HEK293 (cell line): ENCODE measurements at regions not wholly inside any gene's neighbourhood (a gene's known extent, or its start where the extent isn't known, plus 50 kb on each side); places are given as distances from the start of the nearest gene placed in this dataset.
A peak's percentile ranks its signal among the peaks of the same experiment; 100 is the strongest.

Experiments used
- CTCF ChIA-PET: fragments of 350-600 bp; formaldehyde crosslinking; extraction: SDS; loops from one replicate; lab custom pipeline; 2021; ENCODE audit warnings: antibody characterized with exemption; lab: Yijun Ruan, JAX
- POLR2A ChIA-PET: fragments of 300-600 bp; formaldehyde crosslinking; extraction: SDS; loops from one replicate; lab custom pipeline; 2020; ENCODE audit warnings: antibody characterized with exemption, inconsistent platforms; lab: Yijun Ruan, JAX
- H3K27ac ChIP-seq: fragments of 200-500 bp; sonication (Bioruptor generic); 2 replicates; pipeline ENCODE4 v1.5.1; 2014; ENCODE audit warnings: low read depth, low read length, control low read depth, inconsistent platforms; ENCODE audit errors: extremely low read depth
- H3K36me3 ChIP-seq, 2 experiments: fragments of 200-500 bp in 1 of 2; sonication (Bioruptor generic) in 1 of 2; 1 replicate in 1 of 2; 2 replicates in 1 of 2; pipeline ENCODE4 v1.5.1; 2014 to 2017; ENCODE audit warnings: inconsistent platforms in 2 of 2, low read length in 2 of 2; ENCODE audit not compliant: control insufficient read depth in 2 of 2, insufficient read depth in 1 of 2
- H3K4me1 ChIP-seq: fragments of 200-500 bp; sonication (Bioruptor generic); 2 replicates; pipeline ENCODE4 v1.5.1; 2014; ENCODE audit warnings: mild to moderate bottlenecking, low read length, inconsistent platforms; ENCODE audit not compliant: control insufficient read depth, insufficient read depth
- H3K4me3 ChIP-seq: 2 replicates; pipeline ENCODE4 v1.5.1; 2011; ENCODE audit warnings: low read depth, mild to moderate bottlenecking, control low read depth, low read length, moderate library complexity
- H3K9me3 ChIP-seq: fragments of 200-500 bp; sonication (Bioruptor generic); 2 replicates; pipeline ENCODE4 v1.5.1; 2014; ENCODE audit warnings: low read depth, low read length, inconsistent platforms; ENCODE audit not compliant: control insufficient read depth, insufficient read depth
- GLIS2 ChIP-seq: fragments of 450-650 bp; formaldehyde crosslinking; IDR thresholded peaks from 2 replicates; pipeline ENCODE4 v1.5.1; 2016; ENCODE audit warnings: missing biosample characterization, missing genetic modification characterization
- IKZF3 ChIP-seq: fragments of 450-650 bp; IDR thresholded peaks from 2 replicates; pipeline ENCODE4 v1.5.0; 2018; ENCODE audit warnings: missing biosample characterization, mild to moderate bottlenecking, missing genetic modification characterization, moderate library complexity
- KLF1 ChIP-seq: fragments of 450-650 bp; formaldehyde crosslinking; IDR thresholded peaks from 2 replicates; pipeline ENCODE4 v1.5.1; 2016; ENCODE audit warnings: missing biosample characterization, missing genetic modification characterization
- KLF8 ChIP-seq: fragments of 450-650 bp; formaldehyde crosslinking; IDR thresholded peaks from 2 replicates; pipeline ENCODE4 v1.5.1; 2016; ENCODE audit warnings: missing biosample characterization, missing genetic modification characterization
- SCRT1 ChIP-seq: fragments of 450-650 bp; formaldehyde crosslinking; IDR thresholded peaks from 2 replicates; pipeline ENCODE4 v1.5.1; 2016; ENCODE audit warnings: missing biosample characterization, missing genetic modification characterization, borderline replicate concordance
- ZBTB17 ChIP-seq: fragments of 450-650 bp; formaldehyde crosslinking; IDR thresholded peaks from 2 replicates; pipeline ENCODE4 v1.5.1; 2016; ENCODE audit warnings: missing biosample characterization, missing genetic modification characterization
- ZIC2 ChIP-seq: fragments of 450-650 bp; formaldehyde crosslinking; IDR thresholded peaks from 2 replicates; pipeline ENCODE4 v1.5.1; 2016; ENCODE audit warnings: missing biosample characterization, missing genetic modification characterization
- ZNF10 ChIP-seq: fragments of 450-650 bp; formaldehyde crosslinking; IDR thresholded peaks from 2 replicates; pipeline ENCODE4 v1.5.1; 2017; ENCODE audit warnings: missing biosample characterization, missing genetic modification characterization
- ZNF133 ChIP-seq: fragments of 450-650 bp; formaldehyde crosslinking; IDR thresholded peaks from 2 replicates; pipeline ENCODE4 v1.5.1; 2016; ENCODE audit warnings: missing biosample characterization, missing genetic modification characterization
- ZNF140 ChIP-seq: fragments of 450-650 bp; formaldehyde crosslinking; IDR thresholded peaks from 2 replicates; pipeline ENCODE4 v1.5.1; 2016; ENCODE audit warnings: missing biosample characterization, missing genetic modification characterization
- ZNF18 ChIP-seq: fragments of 450-650 bp; formaldehyde crosslinking; IDR thresholded peaks from 2 replicates; pipeline ENCODE4 v1.5.1; 2016; ENCODE audit warnings: missing biosample characterization, missing genetic modification characterization
- ZNF311 ChIP-seq: fragments of 450-650 bp; formaldehyde crosslinking; IDR thresholded peaks from 2 replicates; pipeline ENCODE4 v1.5.1; 2017; ENCODE audit warnings: missing biosample characterization, missing genetic modification characterization, borderline replicate concordance
- ZNF391 ChIP-seq: fragments of 450-650 bp; formaldehyde crosslinking; IDR thresholded peaks from 2 replicates; pipeline ENCODE4 v1.5.1; 2016; ENCODE audit warnings: low read depth, missing biosample characterization, missing genetic modification characterization, borderline replicate concordance
- ZNF473 ChIP-seq: fragments of 450-650 bp; formaldehyde crosslinking; IDR thresholded peaks from 2 replicates; pipeline ENCODE4 v1.5.1; 2017; ENCODE audit warnings: missing biosample characterization, missing genetic modification characterization
- ZNF555 ChIP-seq: fragments of 450-650 bp; formaldehyde crosslinking; conservative IDR thresholded peaks from 2 replicates; pipeline ENCODE4 v1.5.1; 2017; ENCODE audit warnings: missing biosample characterization, mild to moderate bottlenecking, missing genetic modification characterization, inconsistent platforms
- ZNF610 ChIP-seq: fragments of 450-650 bp; formaldehyde crosslinking; IDR thresholded peaks from 2 replicates; pipeline ENCODE4 v1.5.1; 2016; ENCODE audit warnings: missing biosample characterization, missing genetic modification characterization, borderline replicate concordance
- ZNF658 ChIP-seq: fragments of 450-650 bp; formaldehyde crosslinking; IDR thresholded peaks from 2 replicates; pipeline ENCODE4; 2016; ENCODE audit warnings: missing biosample characterization, missing genetic modification characterization
- ZNF747 ChIP-seq: fragments of 450-650 bp; formaldehyde crosslinking; IDR thresholded peaks from 2 replicates; pipeline ENCODE4 v1.5.1; 2016; ENCODE audit warnings: missing biosample characterization, missing genetic modification characterization
- TF ChIP-seq, protein P1 (sequence below): fragments of 450-650 bp; formaldehyde crosslinking; IDR thresholded peaks from 2 replicates; pipeline ENCODE4 v1.5.1; 2016; ENCODE audit warnings: missing biosample characterization, missing genetic modification characterization
- TF ChIP-seq, protein P2 (sequence below): fragments of 450-650 bp; formaldehyde crosslinking; IDR thresholded peaks from 2 replicates; pipeline ENCODE4 v1.5.1; 2016; ENCODE audit warnings: missing biosample characterization, missing genetic modification characterization, low read depth
- TF ChIP-seq, protein P3 (sequence below): fragments of 450-650 bp; formaldehyde crosslinking; IDR thresholded peaks from 2 replicates; pipeline ENCODE4 v1.5.1; 2016; ENCODE audit warnings: missing biosample characterization, missing genetic modification characterization
- TF ChIP-seq, protein P4 (sequence below): fragments of 450-650 bp; formaldehyde crosslinking; IDR thresholded peaks from 2 replicates; pipeline ENCODE4 v1.5.1; 2016; ENCODE audit warnings: missing biosample characterization, missing genetic modification characterization

DNA sequence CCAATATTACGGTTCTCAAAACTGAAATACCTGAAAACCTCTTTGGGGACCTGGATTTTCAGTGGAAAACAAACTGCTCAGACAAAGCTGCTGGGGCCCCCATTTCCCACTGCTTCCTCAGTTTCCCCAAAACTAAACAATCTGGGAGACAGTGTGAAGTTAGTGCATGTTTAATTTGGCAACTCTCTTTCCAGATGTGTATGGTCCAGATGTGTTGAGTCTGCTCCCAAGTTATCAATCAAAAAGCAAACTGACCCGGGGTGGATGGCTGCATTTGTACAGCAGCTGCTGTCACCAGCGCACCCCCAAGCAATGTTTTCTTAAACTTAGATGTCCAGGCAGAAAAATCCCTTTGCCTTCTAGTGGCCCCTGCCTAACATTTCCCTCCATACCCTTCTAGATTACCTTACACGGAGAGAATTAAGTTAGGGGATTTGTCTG lies 136.9 kb downstream of the COPS8 start (continued):
- no peak for TF ChIP-seq ZNF10
- TF ChIP-seq KLF8 (tag by site-specific recombination) = no peak
- TF ChIP-seq ZNF555 = no peak
- TF ChIP-seq ZBTB17 (tag by site-specific recombination) = no peak

GRCh38 chr2:237223201-237223861 lies 137.6 kb downstream of the COPS8 start:
- Histone ChIP-seq H3K4me3 (no peak overlapping the region), H3K36me3 (no peaks in the 10 kb centered on the region), H3K9me3 (no peaks in the 10 kb centered on the region), H3K27ac (no peak overlapping the region), H3K4me1 (no peaks in the 10 kb centered on the region)
- POLR2A ChIA-PET = no interaction called here
- CTCF ChIA-PET = interaction anchor here (0.6 kb wide), 1 partner anchor 1384 kb away, joined by 3 read pairs; no protein-coding TSS in a partner anchor
- TF ChIP-seq, protein P1, sequence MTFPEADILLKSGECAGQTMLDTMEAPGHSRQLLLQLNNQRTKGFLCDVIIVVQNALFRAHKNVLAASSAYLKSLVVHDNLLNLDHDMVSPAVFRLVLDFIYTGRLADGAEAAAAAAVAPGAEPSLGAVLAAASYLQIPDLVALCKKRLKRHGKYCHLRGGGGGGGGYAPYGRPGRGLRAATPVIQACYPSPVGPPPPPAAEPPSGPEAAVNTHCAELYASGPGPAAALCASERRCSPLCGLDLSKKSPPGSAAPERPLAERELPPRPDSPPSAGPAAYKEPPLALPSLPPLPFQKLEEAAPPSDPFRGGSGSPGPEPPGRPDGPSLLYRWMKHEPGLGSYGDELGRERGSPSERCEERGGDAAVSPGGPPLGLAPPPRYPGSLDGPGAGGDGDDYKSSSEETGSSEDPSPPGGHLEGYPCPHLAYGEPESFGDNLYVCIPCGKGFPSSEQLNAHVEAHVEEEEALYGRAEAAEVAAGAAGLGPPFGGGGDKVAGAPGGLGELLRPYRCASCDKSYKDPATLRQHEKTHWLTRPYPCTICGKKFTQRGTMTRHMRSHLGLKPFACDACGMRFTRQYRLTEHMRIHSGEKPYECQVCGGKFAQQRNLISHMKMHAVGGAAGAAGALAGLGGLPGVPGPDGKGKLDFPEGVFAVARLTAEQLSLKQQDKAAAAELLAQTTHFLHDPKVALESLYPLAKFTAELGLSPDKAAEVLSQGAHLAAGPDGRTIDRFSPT (tag by site-specific recombination) = no peak
- no peak for TF ChIP-seq ZNF747 (tag by site-specific recombination)
- no peak for TF ChIP-seq ZNF391 (tag by site-specific recombination)
- no peak for TF ChIP-seq ZNF473 (tag by site-specific recombination)
- TF ChIP-seq ZIC2 = 0 out of 2 replicates have a peak, but pooled peaks have one; percentile 21
- TF ChIP-seq ZNF18 (tag by site-specific recombination) = peak; percentile 91
- no peak for TF ChIP-seq ZNF140 (tag by site-specific recombination)

DNA sequence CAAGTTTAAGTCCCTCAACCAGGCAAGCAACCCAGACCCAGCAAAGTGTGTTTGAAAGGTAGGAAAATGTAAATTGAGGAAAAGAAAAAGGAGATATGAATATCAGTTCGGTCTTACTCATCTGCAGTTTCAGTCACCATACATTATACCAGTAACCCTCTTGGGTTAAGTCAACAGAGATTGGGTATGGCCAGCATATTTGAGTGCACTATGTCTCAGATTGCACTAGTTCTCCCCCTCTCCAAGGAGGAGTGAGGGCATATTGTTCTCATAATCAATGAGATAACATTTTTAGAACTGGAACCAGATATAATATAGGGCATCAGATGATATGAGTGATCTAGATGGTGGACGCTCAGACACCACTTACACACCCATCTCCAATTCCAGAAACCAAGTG lies 141.5 kb downstream of the COPS8 start:
- Histone ChIP-seq H3K9me3 (no peaks in the 10 kb centered on the region), H3K4me1 (no peaks in the 10 kb centered on the region), H3K36me3 (no peaks in the 10 kb centered on the region), H3K4me3 (no peak overlapping the region), H3K27ac (no peak overlapping the region)
- ChIA-PET CTCF (no interaction called here), POLR2A (no interaction called here)
- TF ChIP-seq GLIS2 (tag by site-specific recombination) (no peak), ZNF658 (tag by site-specific recombination) (no peak), KLF1 (tag by site-specific recombination) (no peak), ZNF311 (no peak), IKZF3 (tag by site-specific recombination) (no peak), ZNF610 (tag by site-specific recombination) (no peak), SCRT1 (tag by site-specific recombination) (no peak), ZNF133 (no peak)
- TF ChIP-seq, protein P2, sequence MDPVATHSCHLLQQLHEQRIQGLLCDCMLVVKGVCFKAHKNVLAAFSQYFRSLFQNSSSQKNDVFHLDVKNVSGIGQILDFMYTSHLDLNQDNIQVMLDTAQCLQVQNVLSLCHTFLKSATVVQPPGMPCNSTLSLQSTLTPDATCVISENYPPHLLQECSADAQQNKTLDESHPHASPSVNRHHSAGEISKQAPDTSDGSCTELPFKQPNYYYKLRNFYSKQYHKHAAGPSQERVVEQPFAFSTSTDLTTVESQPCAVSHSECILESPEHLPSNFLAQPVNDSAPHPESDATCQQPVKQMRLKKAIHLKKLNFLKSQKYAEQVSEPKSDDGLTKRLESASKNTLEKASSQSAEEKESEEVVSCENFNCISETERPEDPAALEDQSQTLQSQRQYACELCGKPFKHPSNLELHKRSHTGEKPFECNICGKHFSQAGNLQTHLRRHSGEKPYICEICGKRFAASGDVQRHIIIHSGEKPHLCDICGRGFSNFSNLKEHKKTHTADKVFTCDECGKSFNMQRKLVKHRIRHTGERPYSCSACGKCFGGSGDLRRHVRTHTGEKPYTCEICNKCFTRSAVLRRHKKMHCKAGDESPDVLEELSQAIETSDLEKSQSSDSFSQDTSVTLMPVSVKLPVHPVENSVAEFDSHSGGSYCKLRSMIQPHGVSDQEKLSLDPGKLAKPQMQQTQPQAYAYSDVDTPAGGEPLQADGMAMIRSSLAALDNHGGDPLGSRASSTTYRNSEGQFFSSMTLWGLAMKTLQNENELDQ = no peak
- TF ChIP-seq, protein P3, sequence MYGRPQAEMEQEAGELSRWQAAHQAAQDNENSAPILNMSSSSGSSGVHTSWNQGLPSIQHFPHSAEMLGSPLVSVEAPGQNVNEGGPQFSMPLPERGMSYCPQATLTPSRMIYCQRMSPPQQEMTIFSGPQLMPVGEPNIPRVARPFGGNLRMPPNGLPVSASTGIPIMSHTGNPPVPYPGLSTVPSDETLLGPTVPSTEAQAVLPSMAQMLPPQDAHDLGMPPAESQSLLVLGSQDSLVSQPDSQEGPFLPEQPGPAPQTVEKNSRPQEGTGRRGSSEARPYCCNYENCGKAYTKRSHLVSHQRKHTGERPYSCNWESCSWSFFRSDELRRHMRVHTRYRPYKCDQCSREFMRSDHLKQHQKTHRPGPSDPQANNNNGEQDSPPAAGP (tag by site-specific recombination) = no peak
- TF ChIP-seq, protein P4, sequence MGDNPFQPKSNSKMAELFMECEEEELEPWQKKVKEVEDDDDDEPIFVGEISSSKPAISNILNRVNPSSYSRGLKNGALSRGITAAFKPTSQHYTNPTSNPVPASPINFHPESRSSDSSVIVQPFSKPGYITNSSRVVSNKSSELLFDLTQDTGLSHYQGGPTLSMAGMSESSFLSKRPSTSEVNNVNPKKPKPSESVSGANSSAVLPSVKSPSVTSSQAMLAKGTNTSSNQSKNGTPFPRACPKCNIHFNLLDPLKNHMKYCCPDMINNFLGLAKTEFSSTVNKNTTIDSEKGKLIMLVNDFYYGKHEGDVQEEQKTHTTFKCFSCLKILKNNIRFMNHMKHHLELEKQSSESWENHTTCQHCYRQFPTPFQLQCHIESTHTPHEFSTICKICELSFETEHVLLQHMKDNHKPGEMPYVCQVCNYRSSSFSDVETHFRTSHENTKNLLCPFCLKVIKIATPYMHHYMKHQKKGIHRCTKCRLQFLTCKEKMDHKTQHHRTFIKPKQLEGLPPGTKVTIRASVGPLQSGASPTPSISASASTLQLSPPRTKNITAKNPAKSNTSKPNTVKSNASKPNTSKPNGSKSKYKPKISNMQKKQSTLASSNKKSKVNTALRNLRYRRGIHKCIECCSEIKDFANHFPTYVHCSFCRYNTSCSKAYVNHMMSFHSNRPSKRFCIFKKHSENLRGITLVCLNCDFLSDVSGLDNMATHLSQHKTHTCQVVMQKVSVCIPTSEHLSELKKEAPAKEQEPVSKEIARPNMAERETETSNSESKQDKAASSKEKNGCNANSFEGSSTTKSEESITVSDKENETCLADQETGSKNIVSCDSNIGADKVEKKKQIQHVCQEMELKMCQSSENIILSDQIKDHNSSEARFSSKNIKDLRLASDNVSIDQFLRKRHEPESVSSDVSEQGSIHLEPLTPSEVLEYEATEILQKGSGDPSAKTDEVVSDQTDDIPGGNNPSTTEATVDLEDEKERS (tag by site-specific recombination) = no peak
